Loucy (cell line): ENCODE measurements at regions not wholly inside any gene's neighbourhood (a gene's known extent, or its start where the extent isn't known, plus 50 kb on each side); places are given as distances from the start of the nearest gene placed in this dataset.

Experiments used
- H2AFZ ChIP-seq: fragments of 200-600 bp; sonication (generic); 2 replicates; pipeline ENCODE4 v1.6.0; 2016; ENCODE audit warnings: antibody characterized with exemption, mild to moderate bottlenecking, low read length, moderate library complexity
- H3F3A ChIP-seq: fragments of 200-600 bp; 2 replicates; pipeline ENCODE4 v1.6.0; 2016; ENCODE audit warnings: antibody characterized with exemption, low read depth, mild to moderate bottlenecking
- H3K27me3 ChIP-seq: fragments of 200-600 bp; sonication (generic); 2 replicates; pipeline ENCODE4 v1.6.1; 2014; ENCODE audit warnings: low read length, mild to moderate bottlenecking; ENCODE audit not compliant: insufficient read depth, poor library complexity, severe bottlenecking
- H3K36me3 ChIP-seq: fragments of 200-600 bp; sonication (generic); 2 replicates; pipeline ENCODE4 v1.6.1; 2016; ENCODE audit warnings: low read length; ENCODE audit not compliant: insufficient read depth
- H3K4me1 ChIP-seq: fragments of 200-600 bp; sonication (generic); 2 replicates; pipeline ENCODE4 v1.5.1; 2014; ENCODE audit warnings: low read length, mild to moderate bottlenecking; ENCODE audit not compliant: insufficient read depth, poor library complexity, severe bottlenecking
- H3K4me2 ChIP-seq: fragments of 200-600 bp; sonication (generic); 2 replicates; pipeline ENCODE4 v1.6.0; 2014; ENCODE audit warnings: antibody characterized with exemption, low read length, low read depth, mild to moderate bottlenecking; ENCODE audit not compliant: poor library complexity, severe bottlenecking
- H3K4me3 ChIP-seq: fragments of 200-600 bp; sonication (generic); 2 replicates; pipeline ENCODE4 v1.5.1; 2014; ENCODE audit warnings: low read length, mild to moderate bottlenecking, mixed read lengths; ENCODE audit not compliant: poor library complexity, severe bottlenecking
- H3K79me2 ChIP-seq: fragments of 200-600 bp; sonication (generic); 2 replicates; pipeline ENCODE4 v1.6.1; 2014; ENCODE audit warnings: low read length; ENCODE audit not compliant: insufficient read depth
- H3K9ac ChIP-seq: fragments of 200-600 bp; sonication (generic); 2 replicates; pipeline ENCODE4 v1.6.0; 2014; ENCODE audit warnings: mild to moderate bottlenecking, low read depth, low read length, moderate library complexity; ENCODE audit not compliant: poor library complexity, severe bottlenecking
- H3K9me2 ChIP-seq: fragments of 200-600 bp; sonication (generic); replicated peaks from 2 replicates; pipeline ENCODE4 v1.6.1; 2016; ENCODE audit warnings: low read depth, low read length, mixed read lengths
- H3K9me3 ChIP-seq: fragments of 200-600 bp; sonication (generic); 2 replicates; pipeline ENCODE4 v1.6.1; 2014; ENCODE audit warnings: mild to moderate bottlenecking, antibody characterized with exemption, low read length, low read depth; ENCODE audit not compliant: insufficient read depth
- H4K20me1 ChIP-seq: fragments of 200-600 bp; sonication (generic); 2 replicates; pipeline ENCODE4 v1.6.0; 2014; ENCODE audit warnings: antibody characterized with exemption, low read length, mild to moderate bottlenecking; ENCODE audit not compliant: insufficient read depth, poor library complexity, severe bottlenecking
- EZH2phosphoT487 ChIP-seq: fragments of 200-600 bp; IDR thresholded peaks from 2 replicates; pipeline ENCODE4 v1.6.1; 2018; ENCODE audit warnings: antibody characterized with exemption, mild to moderate bottlenecking, moderate library complexity, borderline replicate concordance
- TF ChIP-seq, protein P1 (sequence below): fragments of 200-600 bp; sonication (generic); conservative IDR thresholded peaks from 2 replicates; pipeline ENCODE4 v1.5.1; 2014; ENCODE audit warnings: mild to moderate bottlenecking, antibody characterized with exemption, low read length

DNA sequence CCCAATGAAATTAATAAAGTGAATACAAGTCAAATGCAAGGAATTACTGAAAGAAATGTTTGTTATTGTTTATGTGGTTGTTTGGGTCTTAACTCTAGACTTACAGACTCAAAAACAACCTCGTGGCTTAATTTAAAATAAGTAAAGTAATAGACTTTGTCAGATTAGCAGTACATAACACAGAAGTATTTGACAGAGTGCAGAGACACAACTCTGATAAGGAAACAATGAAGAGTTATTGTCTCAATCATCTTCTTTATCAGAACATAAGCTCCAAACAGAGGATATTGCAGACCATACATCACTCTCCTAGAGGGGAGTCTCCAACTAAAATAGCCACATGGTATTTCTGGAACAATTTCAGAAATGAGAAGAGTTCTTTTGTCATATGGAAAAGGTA is 487.7 kb upstream of the HS3ST5 start:
- TF ChIP-seq EZH2phosphoT487 = no peak
- TF ChIP-seq, protein P1, sequence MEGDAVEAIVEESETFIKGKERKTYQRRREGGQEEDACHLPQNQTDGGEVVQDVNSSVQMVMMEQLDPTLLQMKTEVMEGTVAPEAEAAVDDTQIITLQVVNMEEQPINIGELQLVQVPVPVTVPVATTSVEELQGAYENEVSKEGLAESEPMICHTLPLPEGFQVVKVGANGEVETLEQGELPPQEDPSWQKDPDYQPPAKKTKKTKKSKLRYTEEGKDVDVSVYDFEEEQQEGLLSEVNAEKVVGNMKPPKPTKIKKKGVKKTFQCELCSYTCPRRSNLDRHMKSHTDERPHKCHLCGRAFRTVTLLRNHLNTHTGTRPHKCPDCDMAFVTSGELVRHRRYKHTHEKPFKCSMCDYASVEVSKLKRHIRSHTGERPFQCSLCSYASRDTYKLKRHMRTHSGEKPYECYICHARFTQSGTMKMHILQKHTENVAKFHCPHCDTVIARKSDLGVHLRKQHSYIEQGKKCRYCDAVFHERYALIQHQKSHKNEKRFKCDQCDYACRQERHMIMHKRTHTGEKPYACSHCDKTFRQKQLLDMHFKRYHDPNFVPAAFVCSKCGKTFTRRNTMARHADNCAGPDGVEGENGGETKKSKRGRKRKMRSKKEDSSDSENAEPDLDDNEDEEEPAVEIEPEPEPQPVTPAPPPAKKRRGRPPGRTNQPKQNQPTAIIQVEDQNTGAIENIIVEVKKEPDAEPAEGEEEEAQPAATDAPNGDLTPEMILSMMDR = no peak
- no peak overlapping the region for H3K9ac ChIP-seq
- H3K9me3 ChIP-seq = no peaks in the 10 kb centered on the region
- no peaks in the 10 kb centered on the region for H3K4me1 ChIP-seq
- no peaks in the 10 kb centered on the region for H3K36me3 ChIP-seq
- H2AFZ ChIP-seq = no peak overlapping the region
- H3K79me2 ChIP-seq = no peaks in the 10 kb centered on the region
- no peak overlapping the region for H3K4me3 ChIP-seq
- no peaks in the 10 kb centered on the region for H3F3A ChIP-seq
- H4K20me1 ChIP-seq = no peaks in the 10 kb centered on the region
- H3K9me2 ChIP-seq = no peaks in the 10 kb centered on the region
- no peaks in the 10 kb centered on the region for H3K27me3 ChIP-seq
- no peak overlapping the region for H3K4me2 ChIP-seq

DNA sequence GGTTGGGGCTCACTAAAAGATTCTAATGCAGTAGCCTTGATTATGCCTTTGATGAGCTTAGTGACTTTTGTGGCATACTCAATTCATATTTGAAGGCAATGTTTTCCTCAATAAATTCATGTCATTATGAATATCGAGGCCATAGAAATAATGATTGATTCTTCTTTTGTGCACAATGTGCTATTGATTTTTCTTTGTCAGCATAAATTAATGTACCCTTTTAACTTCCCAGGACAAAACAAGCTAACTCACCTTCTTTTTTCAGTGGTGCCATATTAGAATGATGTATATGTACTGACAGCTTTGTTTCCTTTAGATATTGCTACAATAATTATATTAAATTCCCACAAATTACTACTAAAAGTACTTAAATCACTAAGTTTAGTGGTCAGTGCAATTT is 484.3 kb upstream of the HS3ST5 start:
- Histone ChIP-seq H3K36me3 (no peaks in the 10 kb centered on the region), H3K4me2 (no peak overlapping the region), H3K9me2 (no peaks in the 10 kb centered on the region), H3K4me1 (no peaks in the 10 kb centered on the region), H3K9ac (no peak overlapping the region), H3K9me3 (no peaks in the 10 kb centered on the region), H3K27me3 (no peaks in the 10 kb centered on the region), H3F3A (no peaks in the 10 kb centered on the region), H3K4me3 (no peak overlapping the region), H3K79me2 (no peaks in the 10 kb centered on the region), H4K20me1 (no peaks in the 10 kb centered on the region), H2AFZ (no peak overlapping the region)
- no peak for TF ChIP-seq EZH2phosphoT487
- TF ChIP-seq, protein P1 = no peak

DNA sequence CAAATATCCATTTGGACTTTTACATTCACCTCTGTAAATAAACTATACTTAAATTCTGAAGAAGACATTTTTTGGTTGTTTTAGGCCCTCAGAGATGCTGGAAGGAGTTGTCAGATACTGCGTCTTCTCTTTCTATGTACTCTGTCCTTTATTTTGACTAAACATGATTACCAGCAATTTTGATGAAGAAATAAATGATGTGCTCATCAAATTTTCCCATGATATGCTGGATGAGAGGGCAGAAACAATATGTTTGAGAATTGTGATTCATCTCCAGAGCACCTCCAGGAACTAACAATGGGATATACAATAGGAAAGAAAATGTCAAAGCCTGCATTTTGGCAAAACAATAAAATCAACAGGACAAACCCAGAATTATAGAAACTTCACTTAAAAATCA is 481.6 kb upstream of the HS3ST5 start:
- no peaks in the 10 kb centered on the region for H3K4me1 ChIP-seq
- no peaks in the 10 kb centered on the region for H3K36me3 ChIP-seq
- H3K79me2 ChIP-seq = no peaks in the 10 kb centered on the region
- no peak overlapping the region for H3K9ac ChIP-seq
- H4K20me1 ChIP-seq = no peaks in the 10 kb centered on the region
- no peaks in the 10 kb centered on the region for H3K27me3 ChIP-seq
- no peaks in the 10 kb centered on the region for H3K9me3 ChIP-seq
- no peaks in the 10 kb centered on the region for H3F3A ChIP-seq
- H3K4me3 ChIP-seq = no peak overlapping the region
- H2AFZ ChIP-seq = no peak overlapping the region
- H3K4me2 ChIP-seq = no peak overlapping the region
- TF ChIP-seq, protein P1 = no peak
- TF ChIP-seq EZH2phosphoT487 = no peak
- H3K9me2 ChIP-seq = no peaks in the 10 kb centered on the region
